Caco-2 (cell line): ENCODE measurements at regions not wholly inside any gene's neighbourhood (a gene's known extent, or its start where the extent isn't known, plus 50 kb on each side); places are given as distances from the start of the nearest gene placed in this dataset.

Source experiments
- BruUV-seq: library from RNA; stranded (reverse); fragments of 400-500 nt; replicated peaks from 2 replicates; lab custom pipeline; 2021; lab: Mats Ljungman, UMichigan
- CTCF ChIA-PET: fragments of 300-600 bp; sonication (Branson Sonifier 250); formaldehyde crosslinking; loops from one replicate; lab custom pipeline; 2022; ENCODE audit warnings: antibody characterized with exemption; lab: Charles Lee
- POLR2A ChIA-PET: fragments of 300-600 bp; sonication (Branson Sonifier 250); formaldehyde crosslinking; loops from one replicate; lab custom pipeline; 2022; ENCODE audit warnings: antibody characterized with exemption; lab: Charles Lee
- DNase-seq, 2 experiments: peaks; one replicate each; pipeline versions ENCODE4 v3.0.0 to v3.0.0-alpha.2; 2020 to 2022
- H3K27me3 ChIP-seq: replicated peaks from 2 replicates; pipeline ENCODE4 v1.6.0; 2011; ENCODE audit warnings: low read length; ENCODE audit not compliant: control insufficient read depth, insufficient read depth
- H3K36me3 ChIP-seq: 2 replicates; pipeline ENCODE4 v1.5.1; 2011; ENCODE audit warnings: low read length; ENCODE audit not compliant: control insufficient read depth, insufficient read depth
- H3K4me1 ChIP-seq: fragments of 250-450 bp; sonication (Bioruptor Pico); 2 replicates; pipeline ENCODE4 v1.5.1; 2020; ENCODE audit warnings: mild to moderate bottlenecking
- H3K4me3 ChIP-seq: 2 replicates; pipeline ENCODE4 v1.5.1; 2011; ENCODE audit warnings: low read depth, mild to moderate bottlenecking, control low read depth, low read length
- H3K9me3 ChIP-seq: fragments of 250-450 bp; sonication (Bioruptor Pico); 2 replicates; pipeline ENCODE4 v1.5.1; 2020; ENCODE audit warnings: mild to moderate bottlenecking, moderate library complexity
- H3K27ac Mint-ChIP-seq: one replicate; pipeline ENCODE4 v1.8.0; 2022; ENCODE audit warnings: mixed read lengths; ENCODE audit not compliant: unreplicated experiment
- H3K27me3 Mint-ChIP-seq: one replicate; pipeline ENCODE4 v1.8.0; 2022; ENCODE audit warnings: mixed read lengths; ENCODE audit not compliant: insufficient read depth, unreplicated experiment
- H3K36me3 Mint-ChIP-seq: one replicate; pipeline ENCODE4 v1.8.0; 2022; ENCODE audit warnings: mild to moderate bottlenecking, mixed read lengths; ENCODE audit not compliant: insufficient read depth, unreplicated experiment
- H3K4me1 Mint-ChIP-seq: one replicate; pipeline ENCODE4 v1.8.0; 2022; ENCODE audit warnings: low read depth, mixed read lengths; ENCODE audit not compliant: unreplicated experiment
- H3K4me3 Mint-ChIP-seq: one replicate; pipeline ENCODE4 v1.8.0; 2022; ENCODE audit warnings: mild to moderate bottlenecking, moderate library complexity, mixed read lengths; ENCODE audit not compliant: unreplicated experiment
- H3K9me3 Mint-ChIP-seq: one replicate; pipeline ENCODE4 v1.8.0; 2022; ENCODE audit warnings: mixed read lengths; ENCODE audit not compliant: unreplicated experiment
- CTCF ChIP-seq, 2 experiments: fragments of 200-600 bp in 1 of 2; IDR thresholded peaks; 1 replicate in 1 of 2; 2 replicates in 1 of 2; pipeline versions ENCODE4 v1.5.1 to v1.8.0; 2011 to 2022; ENCODE audit warnings: antibody characterized with exemption in 1 of 2, control low read depth in 1 of 2, inconsistent platforms in 1 of 2, low read depth in 1 of 2, low read length in 1 of 2, mild to moderate bottlenecking in 1 of 2, moderate library complexity in 1 of 2; ENCODE audit not compliant: insufficient read depth in 1 of 2, severe bottlenecking in 1 of 2, unreplicated experiment in 1 of 2
- intact Hi-C: fragments of 100-400 bp; cut with micrococcal nuclease; formaldehyde crosslinking; loops from one replicate; pipeline ENCODE4 v1.10.0; 2022; ENCODE audit not compliant: unreplicated experiment

- Mint-ChIP-seq H3K4me3 (no peak overlapping the region), H3K27ac (no peak overlapping the region), H3K4me1 (no peaks in the 10 kb centered on the region), H3K36me3 (no peaks in the 10 kb centered on the region), H3K27me3 (peaks cover 3% of the 10 kb centered on the region), H3K9me3 (no peaks in the 10 kb centered on the region)
- no peak for DNase-seq
- CTCF ChIA-PET, result no interaction called here
- H3K9me3 ChIP-seq, result no peaks in the 10 kb centered on the region
- H3K4me1 ChIP-seq, result no peaks in the 10 kb centered on the region
- no peak overlapping the region for H3K4me3 ChIP-seq
- no TSS peak for BruUV-seq
- TF ChIP-seq CTCF (IDR thresholded peaks at IDR 0.05; ENCODE audit: insufficient read depth in 1 of 2, low read depth in 1 of 2, low read length in 1 of 2, severe bottlenecking in 1 of 2, unreplicated experiment in 1 of 2), result no peak
- POLR2A ChIA-PET, result interaction anchor here (0.6 kb wide), 1 partner anchor 92 kb away, joined by 4 read pairs; no protein-coding TSS in a partner anchor
- intact Hi-C loops, result no loop called here
- H3K27me3 ChIP-seq, result no peaks in the 10 kb centered on the region
- no peaks in the 10 kb centered on the region for H3K36me3 ChIP-seq
Measured at GRCh38 chr1:110749960-110750359, 75.2 kb upstream of the KCNA3 start.

GRCh38 chr1:110746644-110747259 lies 72.0 kb upstream of the KCNA3 start:
- ChIA-PET CTCF (no interaction called here), POLR2A (no interaction called here)
- Mint-ChIP-seq H3K9me3 (no peaks in the 10 kb centered on the region), H3K27ac (no peak overlapping the region), H3K27me3 (no peaks in the 10 kb centered on the region), H3K4me1 (no peaks in the 10 kb centered on the region), H3K4me3 (no peak overlapping the region), H3K36me3 (no peaks in the 10 kb centered on the region)
- DNase-seq, result peak; percentile 39 to 58
- no TSS peak for BruUV-seq
- Histone ChIP-seq H3K4me1 (no peaks in the 10 kb centered on the region), H3K9me3 (no peaks in the 10 kb centered on the region), H3K27me3 (no peaks in the 10 kb centered on the region), H3K36me3 (no peaks in the 10 kb centered on the region), H3K4me3 (no peak overlapping the region)
- TF ChIP-seq CTCF (IDR thresholded peaks at IDR 0.05; ENCODE audit: insufficient read depth in 1 of 2, low read depth in 1 of 2, low read length in 1 of 2, severe bottlenecking in 1 of 2, unreplicated experiment in 1 of 2), result no peak
- intact Hi-C loops, result no loop called here

- Histone ChIP-seq H3K4me3 (no peak overlapping the region), H3K27me3 (no peaks in the 10 kb centered on the region), H3K9me3 (no peaks in the 10 kb centered on the region), H3K36me3 (no peaks in the 10 kb centered on the region), H3K4me1 (no peaks in the 10 kb centered on the region)
- no peaks in the 10 kb centered on the region for H3K9me3 Mint-ChIP-seq
- no peak overlapping the region for H3K4me3 Mint-ChIP-seq
- H3K27ac Mint-ChIP-seq, result no peak overlapping the region
- no peak for TF ChIP-seq CTCF (IDR thresholded peaks at IDR 0.05; ENCODE audit: insufficient read depth in 1 of 2, low read depth in 1 of 2, low read length in 1 of 2, severe bottlenecking in 1 of 2, unreplicated experiment in 1 of 2)
- DNase-seq, result no peak
- H3K4me1 Mint-ChIP-seq, result no peaks in the 10 kb centered on the region
- no peaks in the 10 kb centered on the region for H3K27me3 Mint-ChIP-seq
- H3K36me3 Mint-ChIP-seq, result no peaks in the 10 kb centered on the region
- POLR2A ChIA-PET, result no interaction called here
- BruUV-seq, result no TSS peak
- intact Hi-C loops, result no loop called here
- CTCF ChIA-PET, result interaction anchor here (0.6 kb wide), 1 partner anchor 63 kb away, joined by 3 read pairs; no protein-coding TSS in a partner anchor
Measured at GRCh38 chr1:110743397-110743796, 68.7 kb upstream of the KCNA3 start.
